Uterus (tissue), 2 donors: ENCODE measurements at regions not wholly inside any gene's neighbourhood (a gene's known extent, or its start where the extent isn't known, plus 50 kb on each side); places are given as distances from the start of the nearest gene placed in this dataset.

ENCODE experiments used
- CTCF ChIP-seq, 4 experiments: fragments of 200-600 bp in 2 of 4; fragments of 450-650 bp in 2 of 4; sonication (generic) in 2 of 4; IDR thresholded peaks; one replicate each; pipeline ENCODE4 v1.5.1; 2016 to 2019; ENCODE audit warnings: antibody characterized with exemption in 4 of 4, mild to moderate bottlenecking in 2 of 4, moderate library complexity in 1 of 4
- POLR2A ChIP-seq, 2 donors: fragments of 450-650 bp; IDR thresholded peaks; one replicate each; pipeline ENCODE4 v1.6.1; 2016; ENCODE audit warnings: antibody characterized with exemption in 2 of 2, mild to moderate bottlenecking in 1 of 2, moderate library complexity in 1 of 2

DNA sequence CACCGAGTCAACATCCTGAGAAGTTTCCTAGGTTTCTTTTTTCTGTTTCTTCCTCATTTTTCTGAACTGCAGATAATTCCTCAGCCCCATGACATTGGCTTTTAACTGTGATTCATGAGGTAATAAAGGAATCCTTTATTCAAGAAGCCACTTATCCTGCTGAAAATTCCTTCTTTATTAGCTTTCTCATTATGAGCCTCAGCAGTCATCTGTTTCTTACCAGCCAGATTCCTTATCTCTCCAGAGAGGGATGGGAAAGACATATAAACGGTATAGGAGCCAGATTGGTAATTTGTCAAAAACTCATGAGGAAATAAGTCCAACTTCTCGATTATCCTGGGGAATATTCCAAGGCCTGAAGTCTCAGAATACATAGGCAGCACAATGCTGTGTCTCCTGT is 465.4 kb downstream of the ICE1 start:
- no peak for TF ChIP-seq CTCF (IDR thresholded peaks at IDR 0.05)
- no peak for TF ChIP-seq POLR2A (IDR thresholded peaks at IDR 0.05)
